ENCODE measurements at regions not wholly inside any gene's neighbourhood (a gene's known extent, or its start where the extent isn't known, plus 50 kb on each side); places are given as distances from the start of the nearest gene placed in this dataset.

- no peak for TF ChIP-seq EP300 (IDR thresholded peaks at IDR 0.05)
- TF ChIP-seq CTCF (IDR thresholded peaks at IDR 0.05), result no peak
- TF ChIP-seq POLR2AphosphoS5 (IDR thresholded peaks at IDR 0.05), result no peak
- TF ChIP-seq POLR2A (IDR thresholded peaks at IDR 0.05), result no peak
Measured at GRCh38 chr6:144745439-144745838, 460.3 kb downstream of the UTRN start.
